ENCODE measurements at regions not wholly inside any gene's neighbourhood (a gene's known extent, or its start where the extent isn't known, plus 50 kb on each side); places are given as distances from the start of the nearest gene placed in this dataset.

- TF ChIP-seq NFIC (IDR thresholded peaks at IDR 0.05) (no peak), TCF12 (IDR thresholded peaks at IDR 0.05; ENCODE audit: low read depth) (no peak), YY1 (IDR thresholded peaks at IDR 0.05; ENCODE audit: low read depth) (no peak), USF1 (IDR thresholded peaks at IDR 0.05) (no peak), CEBPB (IDR thresholded peaks at IDR 0.05) (no peak), FOXM1 (IDR thresholded peaks at IDR 0.05; ENCODE audit: borderline replicate concordance, low read depth) (no peak), CREB1 (IDR thresholded peaks at IDR 0.05; ENCODE audit: low read depth) (no peak), ZBTB7A (IDR thresholded peaks at IDR 0.05; ENCODE audit: low read depth) (no peak), RAD21 (IDR thresholded peaks at IDR 0.05; ENCODE audit: low read depth) (no peak), TEAD4 (IDR thresholded peaks at IDR 0.05) (no peak), EP300 (IDR thresholded peaks at IDR 0.05; ENCODE audit: borderline replicate concordance) (no peak), EGR1 (IDR thresholded peaks at IDR 0.05) (no peak), TAF1 (IDR thresholded peaks at IDR 0.05; ENCODE audit: low read depth) (no peak)
- TF ChIP-seq, protein P1, sequence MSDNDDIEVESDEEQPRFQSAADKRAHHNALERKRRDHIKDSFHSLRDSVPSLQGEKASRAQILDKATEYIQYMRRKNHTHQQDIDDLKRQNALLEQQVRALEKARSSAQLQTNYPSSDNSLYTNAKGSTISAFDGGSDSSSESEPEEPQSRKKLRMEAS (IDR thresholded peaks at IDR 0.05) = no peak
- TF ChIP-seq, protein P2, sequence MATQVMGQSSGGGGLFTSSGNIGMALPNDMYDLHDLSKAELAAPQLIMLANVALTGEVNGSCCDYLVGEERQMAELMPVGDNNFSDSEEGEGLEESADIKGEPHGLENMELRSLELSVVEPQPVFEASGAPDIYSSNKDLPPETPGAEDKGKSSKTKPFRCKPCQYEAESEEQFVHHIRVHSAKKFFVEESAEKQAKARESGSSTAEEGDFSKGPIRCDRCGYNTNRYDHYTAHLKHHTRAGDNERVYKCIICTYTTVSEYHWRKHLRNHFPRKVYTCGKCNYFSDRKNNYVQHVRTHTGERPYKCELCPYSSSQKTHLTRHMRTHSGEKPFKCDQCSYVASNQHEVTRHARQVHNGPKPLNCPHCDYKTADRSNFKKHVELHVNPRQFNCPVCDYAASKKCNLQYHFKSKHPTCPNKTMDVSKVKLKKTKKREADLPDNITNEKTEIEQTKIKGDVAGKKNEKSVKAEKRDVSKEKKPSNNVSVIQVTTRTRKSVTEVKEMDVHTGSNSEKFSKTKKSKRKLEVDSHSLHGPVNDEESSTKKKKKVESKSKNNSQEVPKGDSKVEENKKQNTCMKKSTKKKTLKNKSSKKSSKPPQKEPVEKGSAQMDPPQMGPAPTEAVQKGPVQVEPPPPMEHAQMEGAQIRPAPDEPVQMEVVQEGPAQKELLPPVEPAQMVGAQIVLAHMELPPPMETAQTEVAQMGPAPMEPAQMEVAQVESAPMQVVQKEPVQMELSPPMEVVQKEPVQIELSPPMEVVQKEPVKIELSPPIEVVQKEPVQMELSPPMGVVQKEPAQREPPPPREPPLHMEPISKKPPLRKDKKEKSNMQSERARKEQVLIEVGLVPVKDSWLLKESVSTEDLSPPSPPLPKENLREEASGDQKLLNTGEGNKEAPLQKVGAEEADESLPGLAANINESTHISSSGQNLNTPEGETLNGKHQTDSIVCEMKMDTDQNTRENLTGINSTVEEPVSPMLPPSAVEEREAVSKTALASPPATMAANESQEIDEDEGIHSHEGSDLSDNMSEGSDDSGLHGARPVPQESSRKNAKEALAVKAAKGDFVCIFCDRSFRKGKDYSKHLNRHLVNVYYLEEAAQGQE (IDR thresholded peaks at IDR 0.05; ENCODE audit: low read depth) = no peak
These were observed 174.5 kb downstream of the CDC5L start for GRCh38 chr6:44561832-44562665.

DNA sequence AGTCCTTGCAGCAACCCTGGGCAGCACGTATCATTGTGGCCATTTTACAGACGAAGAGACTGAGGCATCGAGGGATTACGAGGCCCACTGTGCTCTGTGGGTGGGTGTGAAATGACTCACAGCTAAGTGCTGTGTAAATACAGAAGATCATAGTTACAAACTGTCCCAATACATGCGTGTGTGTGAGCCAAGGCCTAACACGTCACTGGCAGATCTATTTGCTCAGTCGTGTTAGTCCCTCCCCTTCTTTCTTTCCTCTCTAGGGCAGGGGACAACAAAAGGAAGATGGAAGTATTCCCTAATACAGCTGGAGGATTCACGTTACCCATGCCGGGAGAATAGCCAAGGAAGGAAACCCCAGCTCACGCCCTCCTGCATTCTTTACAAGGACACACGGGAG, 175.9 kb downstream of the CDC5L start:
- no peak for TF ChIP-seq YY1 (IDR thresholded peaks at IDR 0.05; ENCODE audit: low read depth)
- TF ChIP-seq CEBPB (IDR thresholded peaks at IDR 0.05) = no peak
- no peak for TF ChIP-seq TAF1 (IDR thresholded peaks at IDR 0.05; ENCODE audit: low read depth)
- no peak for TF ChIP-seq NFIC (IDR thresholded peaks at IDR 0.05)
- no peak for TF ChIP-seq EGR1 (IDR thresholded peaks at IDR 0.05)
- no peak for TF ChIP-seq ZBTB7A (IDR thresholded peaks at IDR 0.05; ENCODE audit: low read depth)
- TF ChIP-seq FOXM1 (IDR thresholded peaks at IDR 0.05; ENCODE audit: borderline replicate concordance, low read depth) = no peak
- no peak for TF ChIP-seq USF1 (IDR thresholded peaks at IDR 0.05)
- TF ChIP-seq TEAD4 (IDR thresholded peaks at IDR 0.05) = no peak
- TF ChIP-seq, protein P2 (IDR thresholded peaks at IDR 0.05; ENCODE audit: low read depth) = no peak
- TF ChIP-seq CREB1 (IDR thresholded peaks at IDR 0.05; ENCODE audit: low read depth) = no peak
- no peak for TF ChIP-seq RAD21 (IDR thresholded peaks at IDR 0.05; ENCODE audit: low read depth)
- TF ChIP-seq, protein P1 (IDR thresholded peaks at IDR 0.05) = no peak
- TF ChIP-seq EP300 (IDR thresholded peaks at IDR 0.05; ENCODE audit: borderline replicate concordance) = no peak
- no peak for TF ChIP-seq TCF12 (IDR thresholded peaks at IDR 0.05; ENCODE audit: low read depth)

- TF ChIP-seq TCF12 (IDR thresholded peaks at IDR 0.05; ENCODE audit: low read depth) (no peak), NFIC (IDR thresholded peaks at IDR 0.05) (no peak), YY1 (IDR thresholded peaks at IDR 0.05; ENCODE audit: low read depth) (no peak), CEBPB (IDR thresholded peaks at IDR 0.05) (no peak), CREB1 (IDR thresholded peaks at IDR 0.05; ENCODE audit: low read depth) (no peak), FOXM1 (IDR thresholded peaks at IDR 0.05; ENCODE audit: borderline replicate concordance, low read depth) (no peak), EP300 (IDR thresholded peaks at IDR 0.05; ENCODE audit: borderline replicate concordance) (no peak), ZBTB7A (IDR thresholded peaks at IDR 0.05; ENCODE audit: low read depth) (no peak), USF1 (IDR thresholded peaks at IDR 0.05) (no peak), RAD21 (IDR thresholded peaks at IDR 0.05; ENCODE audit: low read depth) (no peak), TAF1 (IDR thresholded peaks at IDR 0.05; ENCODE audit: low read depth) (no peak), TEAD4 (IDR thresholded peaks at IDR 0.05) (no peak), EGR1 (IDR thresholded peaks at IDR 0.05) (no peak)
- TF ChIP-seq, protein P2 (IDR thresholded peaks at IDR 0.05; ENCODE audit: low read depth) = no peak
- TF ChIP-seq, protein P1 (IDR thresholded peaks at IDR 0.05) = no peak
These were observed 177.5 kb downstream of the CDC5L start for GRCh38 chr6:44564906-44565524.
